DMS153 (cell line): ENCODE measurements at regions not wholly inside any gene's neighbourhood (a gene's known extent, or its start where the extent isn't known, plus 50 kb on each side); places are given as distances from the start of the nearest gene placed in this dataset.

ENCODE experiments used
- DNase-seq: peaks from one replicate; lab custom pipeline; 2025; lab: John Stamatoyannopoulos, UW

GRCh38 chr3:8255725-8256124, 245.9 kb upstream of the LMCD1 start:
- DNase-seq: no peak

GRCh38 chr3:8256441-8257071, 245.1 kb upstream of the LMCD1 start:
- no peak for DNase-seq

- DNase-seq: no peak
These were observed 240.6 kb upstream of the LMCD1 start for GRCh38 chr3:8261018-8261417.

GRCh38 chr3:8266730-8267131, 234.9 kb upstream of the LMCD1 start:
- no peak for DNase-seq

- no peak for DNase-seq
These were observed 228.1 kb upstream of the LMCD1 start for GRCh38 chr3:8273479-8273878.

- no peak for DNase-seq
These were observed 225.6 kb upstream of the LMCD1 start for GRCh38 chr3:8276056-8276455.

- DNase-seq: no peak
These were observed 225.1 kb upstream of the LMCD1 start for GRCh38 chr3:8276506-8276905.

- no peak for DNase-seq
These were observed 223.2 kb upstream of the LMCD1 start for GRCh38 chr3:8278448-8278847.

- no peak for DNase-seq
These were observed 222.1 kb upstream of the LMCD1 start for GRCh38 chr3:8279476-8279875.

- DNase-seq: no peak
These were observed 221.6 kb upstream of the LMCD1 start for GRCh38 chr3:8279886-8280550.

GRCh38 chr3:8282541-8283165, 219.0 kb upstream of the LMCD1 start:
- DNase-seq: no peak

GRCh38 chr3:8283193-8283592, 218.4 kb upstream of the LMCD1 start:
- DNase-seq: no peak

GRCh38 chr3:8286086-8286485, 215.5 kb upstream of the LMCD1 start:
- no peak for DNase-seq

GRCh38 chr3:8286749-8287148, 214.9 kb upstream of the LMCD1 start:
- DNase-seq: no peak

- no peak for DNase-seq
These were observed 211.0 kb upstream of the LMCD1 start for GRCh38 chr3:8290611-8291010.

GRCh38 chr3:8296461-8296860, 205.2 kb upstream of the LMCD1 start:
- DNase-seq: no peak

- DNase-seq: no peak
These were observed 203.3 kb upstream of the LMCD1 start for GRCh38 chr3:8298021-8298954.

GRCh38 chr3:8301977-8302735, 199.5 kb upstream of the LMCD1 start:
- no peak for DNase-seq

- DNase-seq: peak; percentile 10
These were observed 198.2 kb upstream of the LMCD1 start for GRCh38 chr3:8303466-8303865.

- DNase-seq: no peak
These were observed 196.3 kb upstream of the LMCD1 start for GRCh38 chr3:8305371-8305770.

GRCh38 chr3:8307545-8308110, 194.0 kb upstream of the LMCD1 start:
- peak; percentile 46 for DNase-seq
